Esophagus muscularis mucosa (tissue), 4 donors: ENCODE measurements at regions not wholly inside any gene's neighbourhood (a gene's known extent, or its start where the extent isn't known, plus 50 kb on each side); places are given as distances from the start of the nearest gene placed in this dataset.
"Not testable (repeated sequence)": the region's sequence is repeated elsewhere in the genome, so short reads cannot be mapped to it uniquely, and the experiment has no call there.

ENCODE experiments used
- DNase-seq: peaks from one replicate; pipeline ENCODE4 v3.0.0-alpha.2; 2017; ENCODE audit errors: extremely low spot score
- H3K27ac ChIP-seq, 4 donors: fragments of 200-600 bp; sonication (generic); replicated peaks in 1 of 4; 1 replicate in 3 of 4; 2 replicates in 1 of 4; pipeline ENCODE4 v1.5.1; 2016 to 2019; ENCODE audit warnings: mild to moderate bottlenecking in 1 of 4
- H3K27me3 ChIP-seq, 4 donors: fragments of 200-600 bp; sonication (generic); one replicate each; pipeline versions ENCODE4 v1.5.1 to v1.6.0; 2016 to 2019
- H3K36me3 ChIP-seq, 4 donors: fragments of 200-600 bp; sonication (generic); one replicate each; pipeline ENCODE4 v1.5.1; 2016 to 2019
- H3K4me1 ChIP-seq, 4 donors: fragments of 200-600 bp; sonication (generic); one replicate each; pipeline ENCODE4 v1.5.1; 2016 to 2019
- H3K4me3 ChIP-seq, 4 donors: fragments of 200-600 bp; sonication (generic); 1 replicate in 2 of 4; 2 replicates in 2 of 4; pipeline ENCODE4 v1.5.1; 2016 to 2019; ENCODE audit warnings: mild to moderate bottlenecking in 4 of 4, moderate library complexity in 1 of 4
- H3K9me3 ChIP-seq, 4 donors: fragments of 200-600 bp; sonication (generic); 1 replicate in 3 of 4; 2 replicates in 1 of 4; pipeline ENCODE4 v1.5.1; 2016 to 2019
- POLR2AphosphoS5 ChIP-seq, 2 donors: sonication (generic); formaldehyde crosslinking; IDR thresholded peaks; one replicate each; pipeline ENCODE4 v1.6.1; 2017; ENCODE audit warnings: antibody characterized with exemption in 2 of 2
- WGBS: methylation state at CpG from one replicate; pipeline ENCODE4 v1.1.5; 2018; 5-methylcytosine and 5-hydroxymethylcytosine counted together
- intact Hi-C: fragments of 100-400 bp; cut with DNase I; formaldehyde crosslinking; loops from one replicate; pipeline ENCODE4 v1.15.1; 2023

DNA sequence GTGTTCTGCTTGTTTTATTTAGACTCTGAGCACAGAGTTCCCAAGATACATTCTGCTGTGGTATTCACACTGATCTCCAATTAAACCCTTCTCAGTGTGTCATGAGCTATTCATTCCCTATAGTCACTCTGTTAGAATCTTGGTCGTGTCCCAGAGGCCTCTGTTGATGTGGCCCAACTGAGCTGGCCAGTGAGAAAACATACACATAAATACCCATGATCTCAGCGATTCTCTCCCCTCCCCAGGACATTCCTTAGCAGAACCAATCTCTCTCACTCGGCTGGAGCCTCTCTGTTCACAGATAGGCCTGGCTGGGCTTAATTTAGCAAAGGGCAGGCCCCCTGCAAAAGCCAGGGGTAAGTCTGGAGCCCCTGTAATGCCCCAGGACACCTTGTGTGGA is 109.6 kb upstream of the NBPF9 start:
- H3K9me3 ChIP-seq, H3K4me3 ChIP-seq, H3K4me1 ChIP-seq, H3K36me3 ChIP-seq, DNase-seq, H3K27me3 ChIP-seq, intact Hi-C loops, H3K27ac ChIP-seq: not testable (repeated sequence)
- WGBS: no CpG with 5 or more reads among the region's 3 CpGs

DNA sequence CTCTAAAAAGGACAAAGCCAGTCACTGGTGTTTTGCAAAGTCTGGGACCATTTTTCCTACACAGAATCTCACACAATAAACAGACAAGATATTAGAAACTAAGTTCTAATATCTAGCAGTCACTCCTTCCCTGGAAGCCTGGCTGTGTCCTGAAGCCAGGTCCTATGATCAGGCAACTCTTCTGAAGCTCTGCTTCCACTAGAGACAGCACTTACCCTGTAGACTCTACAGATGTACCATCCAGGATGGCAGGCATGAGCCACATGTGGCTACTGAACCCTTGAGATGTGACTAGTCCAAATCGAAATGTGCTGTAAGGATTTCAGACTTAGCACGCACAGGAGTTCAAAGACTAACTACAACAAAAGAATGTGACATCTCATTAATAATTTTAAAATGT is 110.3 kb upstream of the NBPF9 start:
- H3K27me3 ChIP-seq, H3K36me3 ChIP-seq, H3K9me3 ChIP-seq, H3K27ac ChIP-seq, intact Hi-C loops, H3K4me1 ChIP-seq, DNase-seq, H3K4me3 ChIP-seq: not testable (repeated sequence)
- WGBS: no CpG with 5 or more reads among the region's 2 CpGs

DNA sequence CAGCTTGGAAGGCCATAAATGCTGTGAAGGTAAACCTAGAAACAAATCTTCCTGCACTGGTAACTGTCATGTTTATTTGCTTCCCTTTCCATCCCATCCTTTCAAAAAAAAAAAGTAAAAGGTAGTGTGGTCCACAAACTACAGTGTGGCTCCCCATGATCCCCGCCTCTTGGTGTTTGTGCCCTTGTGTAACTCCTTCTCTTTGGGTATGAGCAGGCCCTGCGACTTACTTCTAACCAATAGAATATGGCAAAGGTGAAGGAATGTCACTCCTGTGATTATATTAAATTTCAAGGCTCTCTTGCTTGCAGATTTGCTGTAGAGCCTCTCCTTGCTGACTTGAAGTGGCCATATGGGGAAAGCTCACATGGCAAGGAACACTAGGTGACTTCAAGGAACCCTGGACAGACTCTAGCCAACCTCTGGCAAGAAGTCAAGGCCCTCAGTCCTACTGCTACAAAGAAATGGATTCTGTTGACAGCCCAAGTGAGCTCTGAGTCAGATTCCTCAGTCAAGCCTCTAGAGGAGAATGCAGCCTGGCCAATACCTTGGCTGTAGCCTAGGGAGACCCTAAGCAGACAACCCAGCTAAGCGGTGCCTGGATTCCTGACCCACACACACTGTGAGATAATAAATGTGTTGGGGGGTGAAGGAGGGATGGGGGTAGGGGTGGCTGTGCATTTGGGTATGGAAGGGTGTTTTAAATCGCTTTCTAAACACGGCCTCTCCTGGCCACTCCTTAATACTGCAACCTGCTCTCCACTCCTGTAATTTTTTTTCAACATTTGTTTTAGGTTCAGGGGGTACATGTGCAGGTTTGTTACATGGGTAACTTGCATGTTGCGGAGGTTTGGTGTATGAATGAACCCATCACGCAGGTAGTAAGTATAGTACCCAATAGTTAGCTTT is 115.0 kb upstream of the NBPF9 start:
- intact Hi-C loops, H3K4me3 ChIP-seq, H3K36me3 ChIP-seq, H3K27ac ChIP-seq, DNase-seq, H3K4me1 ChIP-seq, H3K27me3 ChIP-seq, H3K9me3 ChIP-seq: not testable (repeated sequence)
- WGBS: 82% methylated on average over 2 of the region's 7 CpGs

DNA sequence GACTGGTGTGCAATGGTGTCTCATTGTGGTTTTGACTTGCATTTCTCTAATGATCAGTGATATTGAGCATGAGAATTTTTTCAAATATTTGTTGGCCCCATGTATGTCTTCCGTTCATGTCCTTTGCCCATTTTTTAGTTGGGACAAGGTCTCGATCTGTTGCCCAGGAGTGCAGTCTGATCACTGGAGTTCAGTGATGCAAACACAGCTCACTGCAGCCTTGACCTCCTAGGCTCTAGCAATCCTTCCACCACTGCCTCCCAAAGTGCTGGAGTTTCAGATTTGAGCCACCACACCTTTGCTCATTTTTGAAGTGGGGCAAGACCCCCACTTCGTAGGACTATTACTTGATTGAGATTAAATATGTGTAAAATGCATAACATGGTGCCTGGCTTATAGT is 116.2 kb upstream of the NBPF9 start:
- H3K36me3 ChIP-seq, H3K9me3 ChIP-seq, H3K27me3 ChIP-seq, intact Hi-C loops, H3K4me3 ChIP-seq, H3K27ac ChIP-seq, H3K4me1 ChIP-seq, DNase-seq: not testable (repeated sequence)
- WGBS: no CpG with 5 or more reads among the region's 3 CpGs

DNA sequence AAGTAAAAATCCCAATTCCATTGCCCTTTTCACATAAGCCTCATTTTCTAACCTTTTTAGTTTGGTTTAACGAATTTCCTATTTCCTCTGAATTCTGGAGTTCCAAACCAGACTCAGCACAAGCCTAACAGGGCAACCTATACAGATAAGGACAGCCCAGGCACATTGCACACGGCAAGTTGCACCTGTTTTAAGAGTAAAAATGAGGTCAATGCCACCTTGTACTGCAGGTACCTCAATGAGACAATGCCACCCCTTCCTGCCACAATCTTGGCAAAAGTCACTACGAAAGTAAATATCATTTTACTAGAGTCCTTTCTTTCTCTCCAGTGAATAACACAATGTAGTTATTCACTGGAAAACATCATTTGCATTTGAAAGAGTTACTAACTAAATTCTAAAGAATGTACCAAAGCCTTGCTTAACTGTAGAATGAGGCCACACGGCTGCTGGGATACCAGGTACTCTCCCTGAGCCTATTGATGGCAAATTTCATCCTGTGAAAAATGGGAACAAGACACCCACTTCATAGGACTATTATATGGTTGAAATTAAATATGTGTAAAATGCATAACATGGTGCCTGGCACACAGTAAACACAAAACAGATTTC is 117.2 kb upstream of the NBPF9 start:
- H3K27ac ChIP-seq, H3K4me3 ChIP-seq, DNase-seq, H3K36me3 ChIP-seq, H3K27me3 ChIP-seq, intact Hi-C loops, H3K9me3 ChIP-seq, H3K4me1 ChIP-seq: not testable (repeated sequence)
- no CpG with 5 or more reads among the region's 4 CpGs for WGBS

DNA sequence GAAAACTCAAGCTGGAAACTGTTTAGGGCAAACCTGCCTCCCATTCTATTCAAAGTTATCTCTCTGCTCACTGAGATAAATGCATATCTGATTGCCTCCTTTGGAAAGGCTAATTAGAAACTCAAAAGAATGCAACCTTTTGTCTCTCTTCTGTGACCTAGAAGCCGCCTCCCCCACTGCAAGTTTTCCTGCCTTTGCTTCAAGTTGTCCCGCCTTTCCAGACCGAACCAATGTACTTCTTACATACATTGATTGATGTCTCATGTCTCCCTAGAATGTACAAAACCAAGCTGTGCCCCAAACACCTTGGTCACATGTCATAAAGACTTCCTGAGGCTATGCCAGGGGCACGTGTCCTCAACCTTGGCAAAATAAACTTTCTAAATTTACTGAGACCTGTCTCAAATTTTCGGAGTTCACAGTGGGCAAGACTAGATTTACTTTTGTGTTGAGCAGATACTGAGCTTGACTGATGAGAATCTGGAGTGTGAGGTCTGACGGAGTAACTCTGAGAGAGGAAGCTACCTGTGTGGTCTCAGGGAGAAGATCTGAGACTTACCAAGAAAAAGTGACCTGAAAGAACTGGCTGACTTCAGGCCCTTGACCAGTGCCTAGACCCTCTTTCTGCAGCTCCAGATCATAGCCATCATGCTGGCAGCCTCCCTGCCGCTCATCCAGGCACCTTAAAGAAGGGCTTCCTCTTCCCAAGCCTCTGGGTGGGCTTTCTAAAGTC is 124.7 kb upstream of the NBPF9 start:
- 62% methylated on average over 2 of the region's 7 CpGs for WGBS
- intact Hi-C loops, H3K4me3 ChIP-seq, H3K4me1 ChIP-seq, H3K9me3 ChIP-seq, H3K27me3 ChIP-seq, DNase-seq, H3K36me3 ChIP-seq: not testable (repeated sequence)
- peak overlapping the region; percentile 62 to 81 (median 76) for H3K27ac ChIP-seq

DNA sequence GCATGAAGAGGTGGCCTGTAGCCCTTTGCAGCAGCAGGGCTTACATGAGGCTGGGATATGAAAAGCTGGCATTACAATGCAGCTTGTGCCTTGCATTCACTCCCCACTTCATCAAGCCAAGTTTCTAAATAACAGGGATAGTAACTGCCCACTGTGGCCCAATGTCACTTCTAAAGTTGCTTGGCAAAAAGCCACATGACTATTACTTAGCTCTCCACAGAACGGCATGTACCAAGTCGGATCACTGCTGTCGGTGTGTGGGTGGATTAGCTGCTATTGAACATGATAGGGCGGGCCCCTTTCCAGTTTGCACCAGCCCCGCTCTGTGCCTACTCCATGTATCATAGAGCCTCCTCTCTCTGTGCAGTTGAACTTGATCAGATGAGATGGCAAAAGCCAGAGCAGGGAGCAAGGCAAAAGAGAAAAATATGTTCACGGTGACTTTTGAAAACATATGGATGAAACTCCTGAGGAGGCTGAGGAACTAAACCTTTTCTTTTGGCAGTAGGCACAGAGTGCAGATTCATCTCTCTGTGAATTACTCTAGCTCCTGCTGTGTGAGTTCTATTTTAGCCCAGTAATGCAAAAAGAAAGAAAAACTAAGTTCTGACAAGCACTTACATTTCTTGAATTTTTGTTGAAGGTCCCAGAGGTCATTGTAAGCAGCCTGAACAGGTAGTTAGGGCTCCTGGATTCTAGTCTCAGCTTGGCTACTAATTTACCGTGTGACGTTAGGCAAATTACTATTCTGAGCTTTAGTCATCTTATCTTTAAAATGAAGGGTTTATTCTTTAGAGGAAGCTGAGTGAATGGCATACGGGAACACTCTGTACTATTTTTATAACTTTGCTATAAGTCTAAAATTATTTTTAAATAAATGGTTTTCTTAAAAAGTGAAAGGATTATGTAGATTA is 125.6 kb upstream of the NBPF9 start:
- H3K9me3 ChIP-seq, H3K27me3 ChIP-seq, H3K4me3 ChIP-seq, intact Hi-C loops, H3K4me1 ChIP-seq, H3K36me3 ChIP-seq, DNase-seq: not testable (repeated sequence)
- 29% methylated on average over 1 of the region's 9 CpGs for WGBS
- TF ChIP-seq POLR2AphosphoS5 (IDR thresholded peaks at IDR 0.05): peak in 1 of 2 donors; percentile 23
- peak overlapping the region in 3 of 4 donors; percentile 74 to 81 (median 79) for H3K27ac ChIP-seq

DNA sequence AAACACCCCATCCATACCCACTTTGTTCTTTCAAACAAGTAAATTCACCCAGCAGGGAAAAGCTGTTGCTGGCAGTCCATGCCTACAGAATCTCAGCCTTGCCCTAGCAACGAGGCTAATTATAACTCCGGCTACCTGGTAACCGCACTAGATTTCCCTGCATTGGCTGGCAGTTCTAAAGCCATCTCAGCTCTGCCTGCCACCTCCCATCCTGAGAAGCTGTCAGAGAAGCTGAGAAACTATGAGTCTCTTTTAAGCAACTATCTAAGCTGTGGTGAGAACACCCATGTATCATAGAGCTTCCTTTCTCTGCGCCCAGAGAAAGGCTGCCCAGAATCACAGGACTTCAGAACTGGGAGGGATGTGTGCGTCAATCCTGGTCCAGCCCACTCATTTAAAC is 126.5 kb upstream of the NBPF9 start:
- H3K27me3 ChIP-seq, DNase-seq, H3K4me3 ChIP-seq, H3K9me3 ChIP-seq, intact Hi-C loops, H3K36me3 ChIP-seq, H3K4me1 ChIP-seq: not testable (repeated sequence)
- WGBS: 65% methylated on average over 3 of the region's 5 CpGs
- TF ChIP-seq POLR2AphosphoS5 (IDR thresholded peaks at IDR 0.05): peak in 1 of 2 donors; percentile 42
- H3K27ac ChIP-seq: peak overlapping the region in 3 of 4 donors; percentile 68 to 73 (median 72)

DNA sequence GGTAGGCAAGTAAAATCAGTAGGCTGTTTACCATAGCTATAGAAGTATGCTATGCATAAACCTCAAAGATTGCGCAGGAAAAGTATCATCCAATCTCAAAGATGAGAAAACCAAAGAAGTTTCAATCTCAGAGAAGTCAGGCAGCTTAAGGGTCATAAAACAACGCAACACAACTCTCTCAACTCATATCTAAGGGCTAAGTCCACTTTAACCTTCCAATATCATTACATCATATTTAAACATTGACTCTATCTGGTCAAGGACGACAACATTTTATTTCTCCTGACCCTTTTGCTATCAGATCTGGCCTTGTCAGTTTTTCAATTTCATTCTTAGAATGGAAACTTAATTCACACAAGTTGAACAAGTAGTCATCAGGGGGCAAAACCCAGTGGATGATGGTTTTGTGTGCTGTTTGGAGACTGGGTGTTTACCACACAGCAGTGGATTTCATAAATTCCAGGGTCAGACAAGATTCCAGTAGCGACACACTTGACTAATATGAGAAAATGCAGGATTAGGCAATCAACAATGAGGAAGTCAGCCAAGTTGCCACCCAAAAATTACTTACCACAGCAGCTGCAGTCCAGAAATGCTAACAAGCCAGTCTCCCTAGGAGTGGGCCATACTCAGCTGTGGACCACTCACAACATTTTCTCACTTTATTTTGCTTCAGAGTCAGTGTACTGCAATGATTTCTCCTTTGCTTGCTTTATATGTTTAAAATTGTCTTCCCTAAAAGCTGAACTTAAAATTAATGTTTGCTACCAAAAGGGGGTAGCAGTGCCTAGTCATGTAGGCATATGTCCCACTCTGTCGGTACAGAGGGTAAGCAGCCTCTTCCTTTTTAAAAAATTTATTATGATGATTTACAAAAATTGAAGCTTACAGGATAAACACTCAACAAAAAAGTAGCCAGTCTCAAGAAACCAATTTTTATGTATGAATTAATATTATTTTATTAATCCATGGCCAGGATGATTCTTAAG is 131.9 kb upstream of the NBPF9 start:
- H3K27ac ChIP-seq, H3K36me3 ChIP-seq, DNase-seq, H3K9me3 ChIP-seq, H3K4me3 ChIP-seq, intact Hi-C loops, H3K27me3 ChIP-seq, H3K4me1 ChIP-seq: not testable (repeated sequence)
- WGBS: no CpG with 5 or more reads among the region's 5 CpGs

DNA sequence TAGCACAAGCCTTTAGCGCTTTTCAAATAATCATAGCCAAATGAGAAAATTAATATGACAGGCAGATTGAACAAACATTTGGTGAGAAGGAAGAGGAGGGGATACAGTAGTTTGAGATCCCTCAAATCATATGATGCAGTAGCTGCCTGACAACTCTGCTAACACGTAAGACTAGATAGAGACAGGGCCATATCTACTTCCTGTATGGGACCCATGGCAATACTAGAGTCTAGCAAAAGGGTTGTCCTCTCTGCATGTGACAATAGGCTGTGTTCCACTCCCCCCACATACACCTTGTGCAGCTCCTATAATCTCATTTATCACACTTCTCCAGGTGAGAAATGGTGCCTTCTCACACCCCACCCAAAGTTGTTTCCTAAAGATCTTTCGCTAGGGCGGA is 134.2 kb upstream of the NBPF9 start:
- intact Hi-C loops, H3K4me1 ChIP-seq: not testable (repeated sequence)

More for the DNA sequence above, 134.2 kb upstream of the NBPF9 start:
- 96% methylated on average over 2 of the region's 4 CpGs for WGBS
- H3K9me3 ChIP-seq, DNase-seq, H3K4me3 ChIP-seq, H3K36me3 ChIP-seq, H3K27me3 ChIP-seq, H3K27ac ChIP-seq: not testable (repeated sequence)
